A673 (cell line): ENCODE measurements at regions not wholly inside any gene's neighbourhood (a gene's known extent, or its start where the extent isn't known, plus 50 kb on each side); places are given as distances from the start of the nearest gene placed in this dataset.

Experiments
- BruUV-seq: library from RNA; stranded (reverse); fragments of 400-500 nt; replicated peaks from 2 replicates; lab custom pipeline; 2021; lab: Mats Ljungman, UMichigan
- CTCF ChIA-PET: fragments of 300-600 bp; sonication (Branson Sonifier 250); formaldehyde crosslinking; loops from one replicate; lab custom pipeline; 2022; ENCODE audit warnings: antibody characterized with exemption; lab: Charles Lee
- POLR2A ChIA-PET: fragments of 300-600 bp; sonication (Branson Sonifier 250); formaldehyde crosslinking; loops from one replicate; lab custom pipeline; 2022; ENCODE audit warnings: antibody characterized with exemption; ENCODE audit not compliant: low non-redundant PET; lab: Charles Lee
- DNase-seq: peaks from one replicate; pipeline ENCODE4 v3.0.0-alpha.2; 2015; ENCODE audit warnings: low spot score
- H3K27ac ChIP-seq: fragments of 200-600 bp; sonication (generic); 2 replicates; pipeline ENCODE4 v1.5.1; 2016; ENCODE audit warnings: mixed run types, low read depth, mild to moderate bottlenecking, mixed read lengths, antibody characterized with exemption, low read length; ENCODE audit not compliant: poor library complexity, severe bottlenecking
- H3K27me3 ChIP-seq: fragments of 200-600 bp; sonication (generic); replicated peaks from 2 replicates; pipeline ENCODE4 v1.6.1; 2017; ENCODE audit warnings: mixed run types, low read depth, mild to moderate bottlenecking, mixed read lengths, antibody characterized with exemption, low read length; ENCODE audit not compliant: insufficient read depth, poor library complexity
- H3K36me3 ChIP-seq: fragments of 200-600 bp; sonication (generic); 2 replicates; pipeline ENCODE4 v1.6.1; 2016; ENCODE audit warnings: mixed run types, mild to moderate bottlenecking, mixed read lengths, antibody characterized with exemption, low read length; ENCODE audit not compliant: insufficient read depth, poor library complexity, severe bottlenecking
- H3K4me1 ChIP-seq: fragments of 200-600 bp; sonication (generic); 2 replicates; pipeline ENCODE4 v1.6.1; 2017; ENCODE audit warnings: mixed run types, mild to moderate bottlenecking, mixed read lengths, antibody characterized with exemption, low read length; ENCODE audit not compliant: insufficient read depth, poor library complexity, severe bottlenecking
- H3K4me3 ChIP-seq: fragments of 200-600 bp; sonication (generic); 2 replicates; pipeline ENCODE4 v1.5.1; 2016; ENCODE audit warnings: low read depth, mixed run types, mild to moderate bottlenecking, mixed read lengths, low read length; ENCODE audit not compliant: poor library complexity, severe bottlenecking
- H3K9me3 ChIP-seq: fragments of 200-600 bp; sonication (generic); 2 replicates; pipeline ENCODE4 v1.6.1; 2016; ENCODE audit warnings: mixed run types, low read depth, mild to moderate bottlenecking, mixed read lengths, antibody characterized with exemption, low read length; ENCODE audit not compliant: poor library complexity, severe bottlenecking
- CTCF ChIP-seq: fragments of 300-800, 200-600 bp; sonication (generic); conservative IDR thresholded peaks from 2 replicates; pipeline ENCODE4 v1.5.1; 2017; ENCODE audit warnings: low read depth, mild to moderate bottlenecking, antibody characterized with exemption, low read length, moderate library complexity, mixed read lengths
- EZH2 ChIP-seq: fragments of 200-600 bp; sonication (generic); IDR thresholded peaks from 2 replicates; pipeline ENCODE4 v1.6.1; 2017; ENCODE audit warnings: borderline replicate concordance, low read depth, mild to moderate bottlenecking, mixed read lengths, antibody characterized with exemption, low read length; ENCODE audit not compliant: poor library complexity, severe bottlenecking
- intact Hi-C: fragments of 100-400 bp; cut with micrococcal nuclease; formaldehyde crosslinking; loops from one replicate; pipeline ENCODE4 v1.10.0; 2022; ENCODE audit not compliant: unreplicated experiment

- no peaks in the 10 kb centered on the region for H3K27me3 ChIP-seq
- CTCF ChIA-PET = no interaction called here
- H3K9me3 ChIP-seq = no peaks in the 10 kb centered on the region
- no peak overlapping the region for H3K4me3 ChIP-seq
- TF ChIP-seq EZH2 (no peak), CTCF (no peak)
- no peak overlapping the region for H3K27ac ChIP-seq
- DNase-seq = no peak
- no peaks in the 10 kb centered on the region for H3K36me3 ChIP-seq
- H3K4me1 ChIP-seq = no peaks in the 10 kb centered on the region
- BruUV-seq = no TSS peak
- intact Hi-C loops = no loop called here
- POLR2A ChIA-PET = no interaction called here
These were observed 236.8 kb downstream of the TUSC7 start for GRCh38 chr3:116946376-116946775.

- H3K9me3 ChIP-seq = no peaks in the 10 kb centered on the region
- TF ChIP-seq CTCF = no peak
- TF ChIP-seq EZH2 = no peak
- H3K4me3 ChIP-seq = no peak overlapping the region
- H3K36me3 ChIP-seq = no peaks in the 10 kb centered on the region
- CTCF ChIA-PET = no interaction called here
- no peaks in the 10 kb centered on the region for H3K4me1 ChIP-seq
- no peak for DNase-seq
- intact Hi-C loops = no loop called here
- no peaks in the 10 kb centered on the region for H3K27me3 ChIP-seq
- BruUV-seq = no TSS peak
- H3K27ac ChIP-seq = no peak overlapping the region
- POLR2A ChIA-PET = no interaction called here
These were observed 237.6 kb downstream of the TUSC7 start for GRCh38 chr3:116947148-116947547.

- intact Hi-C loops = no loop called here
- Histone ChIP-seq H3K36me3 (no peaks in the 10 kb centered on the region), H3K9me3 (no peaks in the 10 kb centered on the region), H3K4me3 (no peak overlapping the region), H3K27me3 (no peaks in the 10 kb centered on the region), H3K4me1 (no peaks in the 10 kb centered on the region), H3K27ac (no peak overlapping the region)
- CTCF ChIA-PET = no interaction called here
- TF ChIP-seq CTCF (no peak), EZH2 (no peak)
- POLR2A ChIA-PET = no interaction called here
- no TSS peak for BruUV-seq
- DNase-seq = no peak
These were observed 238.2 kb downstream of the TUSC7 start for GRCh38 chr3:116947809-116948208.
